ENCODE measurements at regions not wholly inside any gene's neighbourhood (a gene's known extent, or its start where the extent isn't known, plus 50 kb on each side); places are given as distances from the start of the nearest gene placed in this dataset.

GRCh38 chr15:69748576-69749185, 296.1 kb downstream of the RPLP1 start:
- peaks cover 3% of the 10 kb centered on the region for H3K27me3 Mint-ChIP-seq (ENCODE audit: low read depth)

GRCh38 chr15:69749274-69749673, 296.7 kb downstream of the RPLP1 start:
- Mint-ChIP-seq H3K27me3 (ENCODE audit: low read depth) (peaks cover 3% of the 10 kb centered on the region), H3K36me3 (ENCODE audit: low read depth) (peaks cover 7% of the 10 kb centered on the region), H3K4me1 (peaks cover 26% of the 10 kb centered on the region), H3K4me3 (no peak overlapping the region), H3K9me3 (peaks cover 10% of the 10 kb centered on the region), H3K27ac (ENCODE audit: unreplicated experiment) (no peak overlapping the region)
- no peak for DNase-seq (ENCODE audit: low read depth, low spot score)
- no peak for TF ChIP-seq CTCF (conservative IDR thresholded peaks at IDR 0.05)

More at GRCh38 chr15:69748576-69749185, 296.1 kb downstream of the RPLP1 start:
- Mint-ChIP-seq H3K9me3 (peaks cover 10% of the 10 kb centered on the region), H3K27ac (ENCODE audit: unreplicated experiment) (no peak overlapping the region), H3K36me3 (ENCODE audit: low read depth) (peaks cover 7% of the 10 kb centered on the region), H3K4me1 (peaks cover 26% of the 10 kb centered on the region), H3K4me3 (no peak overlapping the region)
- no peak for TF ChIP-seq CTCF (conservative IDR thresholded peaks at IDR 0.05)
- DNase-seq (ENCODE audit: low read depth, low spot score): no peak

GRCh38 chr15:69749797-69750196, 297.2 kb downstream of the RPLP1 start:
- Mint-ChIP-seq H3K27me3 (ENCODE audit: low read depth) (peaks cover 3% of the 10 kb centered on the region), H3K4me3 (no peak overlapping the region), H3K27ac (ENCODE audit: unreplicated experiment) (no peak overlapping the region), H3K9me3 (peaks cover 13% of the 10 kb centered on the region), H3K36me3 (ENCODE audit: low read depth) (peaks cover 9% of the 10 kb centered on the region), H3K4me1 (peaks cover 26% of the 10 kb centered on the region)
- no peak for TF ChIP-seq CTCF (conservative IDR thresholded peaks at IDR 0.05)
- no peak for DNase-seq (ENCODE audit: low read depth, low spot score)

GRCh38 chr15:69750253-69750652, 297.6 kb downstream of the RPLP1 start:
- no peak for DNase-seq (ENCODE audit: low read depth, low spot score)
- Mint-ChIP-seq H3K4me3 (no peak overlapping the region), H3K4me1 (peaks cover 28% of the 10 kb centered on the region), H3K27me3 (ENCODE audit: low read depth) (peaks cover 3% of the 10 kb centered on the region), H3K27ac (ENCODE audit: unreplicated experiment) (no peak overlapping the region), H3K36me3 (ENCODE audit: low read depth) (peaks cover 9% of the 10 kb centered on the region), H3K9me3 (peaks cover 13% of the 10 kb centered on the region)
- TF ChIP-seq CTCF (conservative IDR thresholded peaks at IDR 0.05): no peak

- H3K27me3 Mint-ChIP-seq (ENCODE audit: low read depth): peaks cover 3% of the 10 kb centered on the region
- H3K4me1 Mint-ChIP-seq: peaks cover 35% of the 10 kb centered on the region
- peaks cover 9% of the 10 kb centered on the region for H3K36me3 Mint-ChIP-seq (ENCODE audit: low read depth)
- no peak for DNase-seq (ENCODE audit: low read depth, low spot score)
- H3K9me3 Mint-ChIP-seq: peaks cover 13% of the 10 kb centered on the region
- TF ChIP-seq CTCF (conservative IDR thresholded peaks at IDR 0.05): no peak
- peak overlapping the region; percentile 14 for H3K4me3 Mint-ChIP-seq
- peak overlapping the region; percentile 29 for H3K27ac Mint-ChIP-seq (ENCODE audit: unreplicated experiment)
These were observed 298.5 kb downstream of the RPLP1 start for GRCh38 chr15:69751147-69751546.
